T-helper 17 cell (primary cell): ENCODE measurements at regions not wholly inside any gene's neighbourhood (a gene's known extent, or its start where the extent isn't known, plus 50 kb on each side); places are given as distances from the start of the nearest gene placed in this dataset.
"Not testable (repeated sequence)": the region's sequence is repeated elsewhere in the genome, so short reads cannot be mapped to it uniquely, and the experiment has no call there.

Source experiments
- ATAC-seq: fragments of 150-1000 bp; cut with Tn5 transposase; 2 replicates; pipeline ENCODE4 v1.10.0; 2021; ENCODE audit warnings: mild to moderate bottlenecking, moderate library complexity
- DNase-seq, 3 donors: peaks; one replicate each; pipeline versions ENCODE4 v3.0.0 to v3.0.0-alpha.2; 2020 to 2021
- H3K9me3 ChIP-seq: one replicate; pipeline ENCODE4 v1.7.0; 2013; ENCODE audit warnings: low read length, mild to moderate bottlenecking; ENCODE audit not compliant: control insufficient read depth, poor library complexity, severe bottlenecking
- H3K27ac Mint-ChIP-seq: one replicate; pipeline ENCODE4 v1.8.0; 2022; ENCODE audit warnings: mild to moderate bottlenecking, moderate library complexity, mixed read lengths
- H3K27me3 Mint-ChIP-seq: one replicate; pipeline ENCODE4 v1.8.0; 2022; ENCODE audit warnings: mixed read lengths
- H3K36me3 Mint-ChIP-seq: one replicate; pipeline ENCODE4 v1.8.0; 2022; ENCODE audit warnings: low read depth, mixed read lengths
- H3K4me1 Mint-ChIP-seq: one replicate; pipeline ENCODE4 v1.8.0; 2022; ENCODE audit warnings: mild to moderate bottlenecking, mixed read lengths
- H3K4me3 Mint-ChIP-seq: one replicate; pipeline ENCODE4 v1.8.0; 2022; ENCODE audit warnings: mild to moderate bottlenecking, moderate library complexity, mixed read lengths

GRCh38 chr3:34066999-34067398 is 268.6 kb downstream of the PDCD6IP start:
- no peaks in the 10 kb centered on the region for H3K4me1 Mint-ChIP-seq
- ATAC-seq (no peak), DNase-seq (no peak)
- H3K27ac Mint-ChIP-seq, result no peak overlapping the region
- H3K4me3 Mint-ChIP-seq, result no peak overlapping the region
- no peaks in the 10 kb centered on the region for H3K27me3 Mint-ChIP-seq
- no peaks in the 10 kb centered on the region for H3K36me3 Mint-ChIP-seq
- no peaks in the 10 kb centered on the region for H3K9me3 ChIP-seq

GRCh38 chr3:34067536-34068051 is 269.2 kb downstream of the PDCD6IP start:
- H3K9me3 ChIP-seq, result no peaks in the 10 kb centered on the region
- ATAC-seq, result no peak
- Mint-ChIP-seq H3K36me3 (no peaks in the 10 kb centered on the region), H3K4me1 (no peaks in the 10 kb centered on the region), H3K4me3 (no peak overlapping the region), H3K27ac (no peak overlapping the region), H3K27me3 (no peaks in the 10 kb centered on the region)
- no peak for DNase-seq

- H3K9me3 ChIP-seq, result no peaks in the 10 kb centered on the region
- Mint-ChIP-seq H3K4me3 (no peak overlapping the region), H3K4me1 (no peaks in the 10 kb centered on the region), H3K36me3 (no peaks in the 10 kb centered on the region), H3K27me3 (no peaks in the 10 kb centered on the region), H3K27ac (no peak overlapping the region)
- ATAC-seq (no peak), DNase-seq (no peak)
Observed at GRCh38 chr3:34068505-34068904, 270.1 kb downstream of the PDCD6IP start.

- no peaks in the 10 kb centered on the region for H3K9me3 ChIP-seq
- Mint-ChIP-seq H3K4me3 (no peak overlapping the region), H3K27me3 (no peaks in the 10 kb centered on the region), H3K36me3 (no peaks in the 10 kb centered on the region), H3K27ac (no peak overlapping the region), H3K4me1 (no peaks in the 10 kb centered on the region)
- no peak for DNase-seq
- no peak for ATAC-seq
Observed at GRCh38 chr3:34070831-34071585, 272.6 kb downstream of the PDCD6IP start.

GRCh38 chr3:34072297-34072696 is 273.9 kb downstream of the PDCD6IP start:
- ATAC-seq (no peak), DNase-seq (no peak)
- Mint-ChIP-seq H3K27ac (no peak overlapping the region), H3K4me3 (no peak overlapping the region), H3K4me1 (no peaks in the 10 kb centered on the region), H3K27me3 (no peaks in the 10 kb centered on the region), H3K36me3 (no peaks in the 10 kb centered on the region)
- no peaks in the 10 kb centered on the region for H3K9me3 ChIP-seq

GRCh38 chr3:34073111-34073510 is 274.7 kb downstream of the PDCD6IP start:
- Mint-ChIP-seq H3K36me3 (no peaks in the 10 kb centered on the region), H3K27me3 (no peaks in the 10 kb centered on the region), H3K4me1 (no peaks in the 10 kb centered on the region), H3K4me3 (no peak overlapping the region), H3K27ac (no peak overlapping the region)
- DNase-seq (no peak), ATAC-seq (no peak)
- H3K9me3 ChIP-seq, result no peaks in the 10 kb centered on the region

- ATAC-seq (no peak), DNase-seq (no peak)
- H3K27ac Mint-ChIP-seq, result no peak overlapping the region
- H3K4me3 Mint-ChIP-seq, result no peak overlapping the region
- no peaks in the 10 kb centered on the region for H3K4me1 Mint-ChIP-seq
- H3K27me3 Mint-ChIP-seq, result no peaks in the 10 kb centered on the region
- no peaks in the 10 kb centered on the region for H3K9me3 ChIP-seq
- H3K36me3 Mint-ChIP-seq, result no peaks in the 10 kb centered on the region
Observed at GRCh38 chr3:34073961-34074360, 275.5 kb downstream of the PDCD6IP start.

- Mint-ChIP-seq H3K27me3 (no peaks in the 10 kb centered on the region), H3K36me3 (no peaks in the 10 kb centered on the region), H3K4me3 (no peak overlapping the region), H3K27ac (no peak overlapping the region), H3K4me1 (no peaks in the 10 kb centered on the region)
- no peaks in the 10 kb centered on the region for H3K9me3 ChIP-seq
- ATAC-seq (no peak), DNase-seq (no peak)
Observed at GRCh38 chr3:34075975-34076374, 277.5 kb downstream of the PDCD6IP start.

- no peak overlapping the region for H3K27ac Mint-ChIP-seq
- no peaks in the 10 kb centered on the region for H3K4me1 Mint-ChIP-seq
- H3K36me3 Mint-ChIP-seq, result no peaks in the 10 kb centered on the region
- no peaks in the 10 kb centered on the region for H3K9me3 ChIP-seq
- H3K27me3 Mint-ChIP-seq, result no peaks in the 10 kb centered on the region
- no peak overlapping the region for H3K4me3 Mint-ChIP-seq
- DNase-seq (no peak), ATAC-seq (no peak)
Observed at GRCh38 chr3:34077417-34078195, 279.2 kb downstream of the PDCD6IP start.

GRCh38 chr3:34078418-34078817 is 280.0 kb downstream of the PDCD6IP start:
- no peak overlapping the region for H3K27ac Mint-ChIP-seq
- H3K4me3 Mint-ChIP-seq, result no peak overlapping the region
- no peaks in the 10 kb centered on the region for H3K4me1 Mint-ChIP-seq
- DNase-seq (no peak), ATAC-seq (no peak)
- no peaks in the 10 kb centered on the region for H3K27me3 Mint-ChIP-seq
- H3K36me3 Mint-ChIP-seq, result no peaks in the 10 kb centered on the region
- H3K9me3 ChIP-seq, result no peaks in the 10 kb centered on the region

- not testable (repeated sequence) for H3K4me3 Mint-ChIP-seq, ATAC-seq, H3K4me1 Mint-ChIP-seq, H3K9me3 ChIP-seq, H3K36me3 Mint-ChIP-seq, DNase-seq, H3K27me3 Mint-ChIP-seq, H3K27ac Mint-ChIP-seq
Observed at GRCh38 chr3:34079849-34080248, 281.4 kb downstream of the PDCD6IP start.

- not testable (repeated sequence) for DNase-seq, H3K36me3 Mint-ChIP-seq, H3K27ac Mint-ChIP-seq, H3K4me3 Mint-ChIP-seq, H3K27me3 Mint-ChIP-seq, H3K9me3 ChIP-seq, ATAC-seq, H3K4me1 Mint-ChIP-seq
Observed at GRCh38 chr3:34090379-34090778, 291.9 kb downstream of the PDCD6IP start.

GRCh38 chr3:34090876-34091275 is 292.4 kb downstream of the PDCD6IP start:
- no peak for ATAC-seq
- Mint-ChIP-seq H3K27me3 (peaks cover 9% of the 10 kb centered on the region), H3K4me1 (no peaks in the 10 kb centered on the region), H3K36me3 (no peaks in the 10 kb centered on the region), H3K4me3 (no peak overlapping the region), H3K27ac (no peak overlapping the region)
- H3K9me3 ChIP-seq, result no peaks in the 10 kb centered on the region
- DNase-seq, result no peak

GRCh38 chr3:34094280-34094679 is 295.9 kb downstream of the PDCD6IP start:
- not testable (repeated sequence) for H3K27ac Mint-ChIP-seq, H3K4me1 Mint-ChIP-seq, H3K27me3 Mint-ChIP-seq, DNase-seq, ATAC-seq, H3K36me3 Mint-ChIP-seq, H3K9me3 ChIP-seq, H3K4me3 Mint-ChIP-seq
